Bone marrow (tissue), 2 donors: ENCODE measurements at regions not wholly inside any gene's neighbourhood (a gene's known extent, or its start where the extent isn't known, plus 50 kb on each side); places are given as distances from the start of the nearest gene placed in this dataset.

Experiments used
- DNase-seq, 2 donors: peaks; one replicate each; lab custom pipeline; 2025; lab: John Stamatoyannopoulos, UW

DNA sequence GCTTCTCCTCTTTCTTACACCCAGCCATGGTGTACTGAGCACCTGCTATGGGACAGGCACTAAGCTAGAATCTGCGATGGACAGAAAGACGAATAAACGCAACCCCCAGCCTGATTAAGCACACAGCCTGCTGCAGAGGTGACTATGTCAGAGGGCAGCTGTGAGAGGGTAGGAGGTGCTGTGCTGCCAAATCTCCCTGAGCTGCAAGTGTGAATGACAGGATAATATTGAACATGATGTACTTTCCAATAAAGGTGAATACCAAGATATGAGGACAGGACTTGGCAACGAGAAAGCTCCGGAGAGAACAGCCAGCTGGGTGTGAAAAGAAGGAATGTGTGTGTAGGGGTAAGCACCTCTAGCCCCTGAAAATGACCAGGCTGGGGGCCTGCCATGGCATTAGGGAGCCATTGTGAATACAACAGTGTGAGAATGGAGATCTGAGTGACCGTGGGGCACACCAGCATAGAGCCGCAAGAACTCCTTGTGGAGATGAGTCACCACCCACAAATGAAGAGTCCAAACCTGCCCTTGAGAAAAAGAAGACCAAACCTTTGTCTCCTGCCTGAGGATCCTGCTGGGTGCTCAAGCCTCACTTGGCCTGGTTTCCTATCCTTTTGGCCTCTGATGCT, 83.0 kb upstream of the ATF3 start:
- DNase-seq = no peak

DNA sequence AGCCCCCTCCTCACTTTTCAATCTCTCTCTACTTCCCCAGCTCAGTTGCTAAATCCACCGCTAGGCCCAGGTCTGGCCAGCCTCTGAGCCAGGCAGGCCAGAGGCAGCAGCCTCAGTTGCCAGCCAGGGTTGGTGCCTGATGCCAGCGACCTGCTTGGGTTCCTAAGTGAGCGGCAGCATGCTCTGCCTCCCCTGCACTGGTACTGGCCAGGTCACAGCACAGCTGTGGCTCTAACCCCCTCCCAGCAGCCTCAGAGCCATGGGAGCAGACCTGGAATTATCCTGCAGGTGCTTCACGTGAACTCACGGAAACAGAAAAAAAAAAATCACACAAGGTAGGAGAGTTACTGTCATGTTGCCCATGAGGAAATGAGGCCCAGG, 82.5 kb upstream of the ATF3 start:
- DNase-seq = no peak

DNA sequence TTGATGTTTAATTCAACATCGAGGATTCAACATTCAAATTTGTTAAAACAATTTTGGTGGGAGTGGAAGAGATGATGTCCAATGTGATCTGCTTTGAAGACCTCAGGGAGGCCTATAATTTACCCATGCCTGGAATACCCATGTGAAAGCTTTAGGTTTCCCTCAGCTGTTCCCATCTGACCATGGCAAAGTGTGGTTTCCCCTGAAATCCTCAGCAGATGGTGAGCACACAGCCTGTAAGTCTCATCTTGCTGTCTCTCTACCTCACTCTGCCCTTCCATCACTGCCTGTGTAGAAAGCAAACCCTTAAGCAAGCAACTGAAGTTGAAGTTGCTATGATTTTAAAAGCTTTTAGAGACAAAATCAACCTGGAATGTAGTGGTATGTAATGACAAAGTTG, 80.1 kb upstream of the ATF3 start:
- no peak for DNase-seq

DNA sequence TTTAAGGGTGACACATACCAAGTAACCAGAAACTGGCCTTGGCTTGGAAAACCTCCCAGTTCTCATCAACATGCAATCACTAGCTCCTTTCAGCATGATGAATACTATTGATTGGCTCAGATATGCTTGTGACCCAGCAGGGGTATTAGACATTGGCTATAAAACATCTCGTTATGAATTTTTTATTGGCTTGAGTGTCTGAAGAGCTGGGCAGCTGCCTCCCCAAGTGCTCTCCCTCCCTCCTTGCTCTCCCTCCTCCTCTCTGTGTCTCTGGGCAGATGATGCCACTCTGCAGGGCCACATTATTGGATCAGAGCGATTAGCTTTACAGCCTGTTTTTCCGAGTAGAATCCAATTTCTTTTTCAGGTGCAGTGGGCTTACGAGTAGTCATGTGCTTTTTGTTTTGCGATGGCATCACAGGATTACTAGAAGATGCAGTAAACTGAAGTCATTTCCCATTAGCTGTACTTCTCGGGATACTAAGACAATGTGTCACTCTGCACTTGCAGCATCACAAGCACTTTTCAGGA, 79.3 kb upstream of the ATF3 start:
- DNase-seq = no peak

DNA sequence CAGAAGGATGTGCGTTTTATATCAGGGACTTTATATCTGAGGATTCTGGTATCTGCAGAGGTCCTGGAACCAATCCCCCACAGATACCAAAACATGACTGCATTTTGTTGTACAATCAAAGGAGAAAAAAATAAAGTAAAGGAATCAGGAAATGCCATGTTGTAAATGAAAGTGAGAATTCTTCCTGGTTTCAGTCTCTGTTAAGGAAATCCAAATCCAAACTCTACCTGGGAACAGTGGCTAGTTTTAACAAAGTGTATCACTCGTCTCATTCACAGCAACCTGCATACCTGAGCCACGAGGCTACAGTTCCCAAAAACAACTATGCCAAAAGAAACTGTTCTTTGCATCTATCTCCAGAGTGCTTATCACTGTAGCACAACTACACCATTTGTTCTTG, 77.3 kb upstream of the ATF3 start:
- DNase-seq = no peak

DNA sequence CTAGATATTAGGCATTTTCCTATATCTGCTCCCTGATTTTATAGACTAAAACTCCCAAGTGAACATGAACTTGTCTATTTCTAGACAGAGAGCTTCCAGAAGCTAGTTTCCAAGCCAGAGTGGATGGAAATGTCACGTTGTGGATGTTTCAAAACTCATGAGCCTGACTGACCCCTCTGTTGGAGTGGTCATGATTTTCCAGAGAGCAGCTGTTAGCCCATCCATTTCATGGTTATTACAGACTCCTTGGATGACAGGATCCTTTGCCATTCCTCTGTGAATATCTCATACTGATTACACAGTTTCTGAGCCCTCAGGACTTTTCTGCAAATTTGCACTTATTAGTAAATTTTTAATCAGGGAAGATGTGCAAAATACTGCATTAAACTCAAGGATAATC, 76.8 kb upstream of the ATF3 start:
- DNase-seq = no peak

DNA sequence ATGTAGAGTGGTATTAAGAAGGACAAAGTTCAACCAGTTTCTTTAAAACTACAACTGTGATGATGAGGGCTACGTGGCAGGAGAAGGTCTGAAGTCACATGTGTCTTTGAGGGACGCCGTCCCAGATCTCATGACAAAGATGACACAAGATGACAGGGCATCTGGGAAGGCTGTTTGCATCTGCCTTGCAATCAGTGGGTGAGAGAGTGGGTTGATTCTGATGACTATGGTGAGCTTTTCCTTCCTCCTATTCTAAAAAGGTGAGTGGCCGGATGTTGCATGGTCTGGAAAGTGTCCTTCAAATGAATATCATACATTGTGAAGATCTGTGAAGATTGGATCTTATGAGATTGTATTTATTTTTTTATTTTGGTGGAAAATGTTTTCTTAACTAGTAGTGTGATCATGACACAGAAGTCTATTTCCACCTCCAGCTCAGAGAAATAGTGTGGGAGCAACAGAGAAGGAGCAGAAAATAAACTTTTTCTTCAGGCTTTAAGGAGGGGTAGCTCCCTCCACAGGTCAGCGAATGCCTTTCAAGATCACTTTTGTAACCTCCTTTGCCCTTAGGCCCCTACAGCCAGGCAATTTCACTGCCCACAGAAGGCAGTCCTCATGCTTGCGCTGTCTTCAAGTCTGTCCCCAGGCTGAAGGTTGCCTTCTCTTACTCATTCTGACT, 76.0 kb upstream of the ATF3 start:
- DNase-seq = no peak

DNA sequence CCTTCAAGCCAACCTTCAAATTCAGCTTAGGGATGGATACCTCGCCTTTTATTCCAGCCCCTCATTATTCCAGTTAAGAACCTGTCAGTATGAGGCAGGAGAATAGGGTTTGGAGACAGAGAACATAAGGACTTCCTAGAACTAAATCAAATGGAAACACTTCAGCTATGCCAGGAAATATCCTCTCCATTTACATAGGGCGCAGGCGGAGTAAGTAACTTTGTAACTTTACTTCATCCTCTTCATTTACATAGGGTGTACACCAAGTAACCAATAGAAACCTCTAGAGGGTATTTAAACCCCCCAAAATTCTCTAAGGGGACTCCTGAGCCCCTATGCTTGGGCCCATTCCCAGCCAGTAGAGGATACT, 75.4 kb upstream of the ATF3 start:
- DNase-seq = no peak

DNA sequence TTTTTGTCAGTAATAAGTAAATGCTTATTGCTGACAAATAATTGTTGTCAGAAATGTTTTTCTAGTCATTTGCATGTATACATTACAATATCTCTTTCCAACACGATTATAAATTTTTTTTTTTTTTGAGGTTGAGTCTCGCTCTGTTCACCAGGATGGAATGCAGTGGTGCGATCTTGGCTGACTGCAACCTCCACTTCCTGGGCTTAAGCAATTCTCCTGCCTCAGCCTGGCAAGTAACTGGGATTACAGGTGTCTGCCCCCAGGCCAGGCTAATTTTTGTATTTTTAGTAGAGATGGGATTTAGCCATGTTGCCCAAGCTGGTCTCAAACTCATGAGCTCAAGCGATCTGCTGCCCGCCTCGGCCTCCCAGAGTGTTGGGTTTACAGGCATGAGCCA, 72.0 kb upstream of the ATF3 start:
- no peak for DNase-seq

DNA sequence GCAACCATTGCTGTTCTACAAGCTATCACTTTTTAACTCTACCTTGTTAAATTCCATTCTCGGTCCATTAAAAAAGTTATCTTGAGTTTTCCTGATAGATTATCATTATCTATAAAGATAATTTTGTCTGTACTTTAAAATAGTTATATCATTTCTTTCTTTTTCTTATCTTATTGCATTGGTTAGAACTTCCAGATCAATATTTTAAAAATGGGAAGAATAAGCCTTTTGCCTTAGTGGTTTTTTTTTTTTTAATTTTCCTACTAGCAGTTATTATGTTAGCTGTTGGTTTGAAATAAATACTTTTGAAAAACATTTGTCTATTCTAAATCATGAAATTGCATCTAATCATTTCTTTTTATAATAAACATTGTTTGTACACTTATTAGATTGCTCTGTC, 71.0 kb upstream of the ATF3 start:
- DNase-seq = no peak

DNA sequence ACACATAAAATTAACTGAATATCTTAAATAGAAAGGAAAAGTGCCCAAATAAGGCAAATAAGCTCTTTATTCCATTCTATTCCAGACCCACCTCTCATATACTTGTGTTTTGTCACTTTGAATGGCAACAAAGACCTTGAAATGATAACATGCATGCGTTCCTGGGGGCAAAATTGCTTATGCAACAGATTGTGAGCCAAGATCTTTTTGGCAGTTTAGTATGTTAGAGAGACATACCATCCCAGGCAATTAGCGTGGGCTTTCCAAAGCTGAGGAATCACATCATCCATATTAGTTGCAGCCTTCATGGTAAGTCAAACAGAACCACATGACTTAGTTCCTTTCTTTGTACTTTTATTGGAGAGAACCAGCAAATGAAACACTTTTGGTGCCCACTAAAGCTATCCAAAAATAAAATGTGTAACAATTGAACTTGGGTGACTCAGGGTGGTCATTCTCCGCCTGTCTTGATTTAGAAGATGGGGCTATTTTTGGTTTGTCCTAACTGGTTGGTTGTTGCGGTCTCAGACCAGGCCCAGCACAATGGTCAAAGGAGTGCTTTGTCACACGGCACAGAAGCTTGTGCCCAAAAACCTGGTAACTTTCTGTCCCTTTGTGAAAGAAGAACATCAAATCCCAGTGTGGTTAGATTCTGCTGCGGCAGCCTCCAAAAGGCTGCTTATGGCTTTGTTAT, 68.7 kb upstream of the ATF3 start:
- DNase-seq = no peak

DNA sequence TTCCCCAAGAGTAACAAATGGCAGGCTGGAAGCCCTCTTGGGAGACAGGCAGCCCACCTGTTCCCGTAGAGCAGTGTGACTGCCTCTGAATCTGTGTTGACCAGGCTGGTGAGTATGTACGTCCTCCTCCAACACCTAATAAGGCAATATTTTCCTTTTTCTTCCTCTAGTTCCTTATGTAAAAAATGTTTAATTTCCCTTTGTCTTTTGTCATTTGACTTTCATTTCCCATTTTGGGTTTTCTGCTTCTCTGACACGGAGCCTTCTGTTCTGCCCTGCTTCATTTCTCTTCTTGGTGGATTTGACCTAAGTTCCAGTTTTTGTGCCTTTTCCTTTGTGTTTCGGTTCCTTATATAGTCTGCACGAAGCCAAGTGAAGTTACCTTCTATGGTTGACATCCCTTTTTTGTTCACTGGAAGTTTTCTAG, 65.8 kb upstream of the ATF3 start:
- DNase-seq = no peak

DNA sequence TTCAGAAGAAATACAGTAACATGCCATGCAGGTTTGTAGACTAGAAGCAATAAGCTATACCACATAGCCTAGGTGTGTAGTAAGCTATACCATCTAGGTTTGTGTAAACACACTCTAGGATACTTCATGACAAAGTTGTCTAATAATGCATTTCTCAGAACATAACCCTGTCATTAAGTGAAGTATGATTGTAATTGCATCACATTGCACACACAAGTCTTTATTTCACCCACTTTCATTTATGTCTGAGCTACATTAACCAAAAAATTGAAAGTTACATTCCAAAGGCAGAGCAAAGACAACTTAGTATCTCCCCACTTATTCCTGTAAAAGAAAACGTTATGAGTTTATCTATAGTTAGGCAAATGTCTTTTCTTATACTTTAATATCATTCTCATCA, 64.5 kb upstream of the ATF3 start:
- DNase-seq = no peak

DNA sequence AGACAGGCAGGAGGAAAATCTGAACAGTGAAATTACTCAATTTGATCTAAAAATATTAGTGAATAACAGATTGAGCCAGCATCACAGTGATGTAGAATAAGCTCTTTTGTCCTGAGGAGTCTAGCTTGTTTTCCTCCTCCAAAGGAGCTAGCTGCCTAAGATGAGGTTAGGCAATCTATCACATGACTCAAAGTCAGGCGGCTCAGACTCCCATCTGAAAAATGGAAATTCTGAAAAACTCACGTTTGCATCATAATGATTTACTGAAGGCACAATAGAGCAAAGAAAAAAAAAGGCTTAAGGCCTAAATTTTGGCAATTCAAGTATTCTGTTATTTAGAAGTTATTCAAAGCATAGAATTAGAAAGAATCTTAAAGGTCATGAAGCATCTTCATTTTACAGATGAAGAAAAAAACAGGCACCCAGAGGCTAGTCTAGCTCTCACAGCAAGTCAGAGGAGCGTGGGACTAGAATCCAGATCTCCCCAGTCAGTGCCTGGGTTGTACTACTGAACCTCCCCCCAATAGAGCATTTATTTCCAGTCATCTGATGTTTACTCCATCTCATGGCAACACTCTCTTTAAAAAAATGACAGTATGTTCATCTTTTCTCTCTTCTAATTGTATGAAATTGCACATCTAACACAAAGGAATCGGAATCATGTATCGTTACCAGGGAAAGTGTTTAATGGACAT, 62.5 kb upstream of the ATF3 start:
- DNase-seq = no peak

DNA sequence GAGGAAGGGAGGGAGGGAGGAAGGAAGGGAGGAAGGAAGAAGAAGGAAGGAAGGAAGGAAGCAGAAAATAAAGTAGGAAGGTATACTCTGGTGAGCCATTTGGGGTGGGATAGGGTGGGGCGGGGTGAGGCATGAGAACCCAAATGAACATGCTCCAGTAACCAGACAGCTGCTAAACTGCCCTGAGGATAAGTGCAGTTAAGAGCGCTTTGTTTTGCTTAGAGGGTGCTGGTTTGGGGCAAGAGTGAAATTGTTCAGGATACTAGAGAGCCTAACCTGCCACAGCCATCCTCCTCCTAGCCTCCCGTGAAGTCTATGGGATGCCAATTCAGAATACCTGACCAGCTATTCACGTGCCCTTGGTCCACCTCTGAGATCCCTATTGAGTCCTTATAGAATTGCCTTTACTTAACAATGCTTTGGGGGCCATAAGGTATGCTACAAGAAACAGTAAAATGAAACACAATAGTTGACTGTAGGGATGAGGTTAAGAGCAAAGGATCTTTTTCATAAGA, 59.0 kb upstream of the ATF3 start:
- no peak for DNase-seq

DNA sequence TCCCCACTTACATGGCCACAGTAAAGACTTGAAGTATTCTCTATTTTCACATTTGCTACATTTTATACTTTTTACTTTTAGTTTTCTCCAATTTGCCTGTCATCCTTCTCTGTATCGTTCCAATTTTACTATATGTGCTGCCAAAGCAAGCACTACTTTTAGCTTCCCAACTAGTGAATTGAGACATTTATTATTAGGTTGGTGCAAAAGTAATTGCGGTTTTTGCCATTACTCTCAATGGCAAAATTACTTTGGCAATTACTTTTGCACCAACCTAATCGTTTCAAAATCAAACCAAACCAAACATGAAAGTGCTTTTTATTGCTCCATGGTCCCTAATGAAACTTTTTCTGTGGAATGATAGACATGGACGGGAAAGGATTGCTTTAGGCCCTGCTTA, 56.6 kb upstream of the ATF3 start:
- no peak for DNase-seq

DNA sequence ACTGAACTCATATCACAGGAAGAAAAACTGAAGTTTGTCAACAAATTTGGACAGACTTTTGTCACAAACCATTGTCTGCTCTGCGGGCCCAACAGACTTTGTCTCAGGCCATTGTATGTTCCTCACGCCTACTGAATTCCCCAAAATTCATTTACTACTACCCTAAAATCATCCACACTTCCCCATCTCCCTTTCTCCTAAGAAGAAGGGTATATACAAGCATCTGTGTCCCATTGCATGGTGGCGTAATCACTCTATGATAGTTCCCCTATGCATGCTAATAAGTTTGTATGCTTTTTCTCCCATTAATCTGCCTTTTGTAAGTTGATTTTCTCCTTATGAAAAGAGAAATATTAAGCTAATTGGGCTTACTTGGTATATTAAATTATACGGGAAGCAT, 54.9 kb upstream of the ATF3 start:
- no peak for DNase-seq

DNA sequence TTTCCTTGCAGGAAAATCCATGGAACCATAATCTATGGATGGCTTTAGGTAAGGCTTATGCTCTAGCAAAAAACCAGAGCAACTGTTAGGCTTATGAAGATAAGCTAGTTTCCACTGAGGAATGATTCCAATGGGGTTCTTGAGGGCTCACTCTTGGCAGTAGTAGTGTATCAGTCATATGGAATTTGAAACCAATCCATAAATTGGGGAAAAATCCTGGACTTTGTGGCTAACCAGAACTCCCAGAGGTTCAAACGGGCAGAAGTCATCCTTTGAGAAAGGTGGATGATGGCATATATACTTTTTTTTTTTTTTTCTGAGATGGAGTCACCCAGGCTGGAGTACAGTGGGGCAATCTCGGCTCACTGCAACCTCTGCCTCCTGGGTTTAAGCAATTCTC, 54.2 kb upstream of the ATF3 start:
- no peak for DNase-seq

DNA sequence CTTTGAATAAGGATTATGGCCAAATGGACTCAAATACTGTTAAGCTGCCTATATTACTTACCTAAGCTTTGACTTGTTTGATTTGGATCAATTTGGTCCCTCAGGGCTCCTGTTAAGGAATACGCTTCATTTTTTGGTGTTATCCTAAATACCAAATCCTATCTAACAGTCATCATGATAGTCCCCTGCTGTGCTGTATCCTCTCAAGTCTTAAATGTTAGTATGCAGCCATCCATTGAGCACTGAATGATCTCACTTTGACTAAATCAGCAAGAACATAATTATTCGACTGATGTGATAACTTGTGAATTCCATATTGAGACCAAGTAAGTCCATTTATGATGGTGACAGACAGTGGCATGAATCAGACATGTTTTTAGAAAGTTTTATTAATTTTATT, 53.1 kb upstream of the ATF3 start:
- no peak for DNase-seq

DNA sequence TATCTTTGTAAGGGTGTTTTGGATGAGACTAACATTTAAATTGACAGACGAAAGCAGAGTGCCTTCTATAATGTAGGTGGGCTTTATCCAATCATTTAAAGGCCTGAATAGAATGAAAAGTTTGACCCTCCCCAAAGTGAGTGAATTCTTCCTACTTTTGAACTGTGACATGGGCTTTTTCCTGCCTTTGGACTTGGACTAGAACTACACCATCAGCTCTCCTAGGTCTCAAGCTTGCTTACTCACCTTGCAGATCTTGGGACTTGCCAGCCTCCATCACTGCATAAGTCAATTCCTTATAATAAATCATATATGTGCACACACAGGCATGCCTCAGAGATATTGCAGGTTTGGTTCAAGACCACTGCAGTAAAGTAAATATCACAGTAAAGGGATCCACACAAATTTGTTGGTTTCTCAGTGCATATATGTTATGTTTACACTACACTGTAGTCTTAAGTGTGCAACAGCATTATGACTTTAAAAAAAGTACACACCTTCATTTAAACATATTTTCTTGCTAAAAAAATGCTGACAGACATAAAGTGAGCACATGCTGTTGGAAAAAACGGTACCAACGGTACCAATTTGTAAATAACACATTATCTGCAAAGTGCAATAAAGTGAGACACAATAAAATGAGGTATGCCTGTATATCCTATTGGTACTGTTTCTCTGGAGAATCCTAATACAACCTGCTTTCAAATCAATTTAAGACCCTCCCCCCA, 51.6 kb upstream of the ATF3 start:
- no peak for DNase-seq

DNA sequence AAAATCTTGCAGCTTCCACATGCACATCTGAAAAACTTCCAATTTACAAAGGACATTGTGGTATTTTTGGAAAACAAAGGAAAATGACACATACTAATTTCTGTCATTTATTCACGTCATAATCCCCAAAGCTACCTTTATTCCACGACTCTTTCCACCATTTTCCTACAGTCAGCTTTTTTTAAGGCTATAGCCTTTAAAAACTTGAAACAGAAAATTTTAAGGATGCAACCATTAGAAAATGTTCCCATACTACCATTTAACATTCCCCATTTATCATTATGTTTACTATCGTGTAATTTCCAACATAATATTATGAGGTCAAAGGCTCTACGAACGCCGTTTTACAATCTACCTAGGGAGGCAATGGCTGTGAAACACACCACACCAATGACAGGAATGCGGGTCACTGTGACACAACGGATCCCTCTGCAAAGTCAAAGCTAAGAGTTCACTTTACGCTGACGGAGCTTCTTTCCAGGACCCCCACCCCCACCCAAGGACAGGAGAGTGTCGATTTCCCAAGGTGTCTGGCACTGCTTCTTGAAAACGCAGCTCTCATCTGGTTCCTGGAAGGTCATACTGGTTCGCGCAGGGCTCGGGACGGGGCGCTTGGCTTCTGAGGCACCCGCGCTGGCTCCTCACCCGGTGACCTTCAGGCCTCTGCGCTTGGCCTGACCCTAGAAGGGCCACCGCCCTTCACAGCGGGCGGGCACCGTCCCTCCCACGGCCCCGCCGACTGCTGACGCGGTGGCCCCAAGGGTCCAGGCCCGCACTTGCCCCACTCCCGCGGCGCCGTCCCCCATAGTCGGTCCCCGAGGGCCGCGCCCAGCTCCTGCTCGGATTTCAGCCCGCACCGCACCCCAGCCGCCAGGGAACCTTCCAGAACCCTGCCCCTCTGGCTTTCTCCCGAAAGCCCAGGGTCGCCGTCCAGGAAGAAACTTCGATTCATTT, 50.5 kb upstream of the ATF3 start:
- peak in 1 of 2 donors; percentile 91 for DNase-seq
